Adipocyte (in vitro differentiated cells): ENCODE measurements at regions not wholly inside any gene's neighbourhood (a gene's known extent, or its start where the extent isn't known, plus 50 kb on each side); places are given as distances from the start of the nearest gene placed in this dataset.

Experiments
- DNase-seq: peaks from one replicate; pipeline ENCODE4 v3.0.0-alpha.2; 2015; ENCODE audit warnings: low read depth
- H3K27me3 ChIP-seq: replicated peaks from 2 replicates; pipeline ENCODE4 v1.7.0; 2013; ENCODE audit warnings: mild to moderate bottlenecking, low read length, moderate library complexity; ENCODE audit not compliant: control insufficient read depth, insufficient read depth
- H3K36me3 ChIP-seq: 2 replicates; pipeline ENCODE4 v1.7.0; 2013; ENCODE audit warnings: low read length, mild to moderate bottlenecking, moderate library complexity; ENCODE audit not compliant: control insufficient read depth, insufficient read depth, severe bottlenecking
- H3K4me1 ChIP-seq: 2 replicates; pipeline ENCODE4 v1.7.0; 2013; ENCODE audit warnings: mild to moderate bottlenecking, low read length, moderate library complexity; ENCODE audit not compliant: control insufficient read depth, insufficient read depth
- H3K4me3 ChIP-seq: 2 replicates; pipeline ENCODE4 v1.7.0; 2013; ENCODE audit warnings: mild to moderate bottlenecking, low read length, moderate library complexity
- H3K9ac ChIP-seq: 2 replicates; pipeline ENCODE4 v1.7.0; 2013; ENCODE audit warnings: mild to moderate bottlenecking, low read length, moderate library complexity
- H3K9me3 ChIP-seq: 2 replicates; pipeline ENCODE4 v1.7.0; 2013; ENCODE audit warnings: mild to moderate bottlenecking, low read length, moderate library complexity; ENCODE audit not compliant: control insufficient read depth

DNA sequence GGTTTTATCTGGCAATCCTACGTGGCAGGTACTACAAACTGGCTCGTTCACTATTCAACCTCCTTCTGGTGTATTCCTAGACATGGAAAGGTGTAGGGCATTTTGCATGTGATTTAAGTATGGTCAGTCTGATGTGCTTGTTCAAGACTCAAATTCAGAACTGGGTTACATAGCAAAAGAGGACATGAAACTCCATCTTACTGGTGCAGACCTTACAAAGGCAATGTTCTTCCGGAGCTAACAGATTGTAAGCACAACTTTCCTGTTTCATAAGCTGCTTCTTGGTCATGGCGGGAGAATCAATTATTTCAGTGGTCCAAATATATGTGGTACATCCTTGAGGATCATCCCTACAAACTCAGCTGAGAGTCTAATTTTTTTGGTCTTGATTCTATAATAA, 703.4 kb downstream of the EPM2A start:
- no peak for DNase-seq
- H3K36me3 ChIP-seq = no peaks in the 10 kb centered on the region
- H3K4me1 ChIP-seq = peaks cover 13% of the 10 kb centered on the region
- H3K9me3 ChIP-seq = no peaks in the 10 kb centered on the region
- H3K9ac ChIP-seq = no peak overlapping the region
- no peaks in the 10 kb centered on the region for H3K27me3 ChIP-seq
- no peak overlapping the region for H3K4me3 ChIP-seq

DNA sequence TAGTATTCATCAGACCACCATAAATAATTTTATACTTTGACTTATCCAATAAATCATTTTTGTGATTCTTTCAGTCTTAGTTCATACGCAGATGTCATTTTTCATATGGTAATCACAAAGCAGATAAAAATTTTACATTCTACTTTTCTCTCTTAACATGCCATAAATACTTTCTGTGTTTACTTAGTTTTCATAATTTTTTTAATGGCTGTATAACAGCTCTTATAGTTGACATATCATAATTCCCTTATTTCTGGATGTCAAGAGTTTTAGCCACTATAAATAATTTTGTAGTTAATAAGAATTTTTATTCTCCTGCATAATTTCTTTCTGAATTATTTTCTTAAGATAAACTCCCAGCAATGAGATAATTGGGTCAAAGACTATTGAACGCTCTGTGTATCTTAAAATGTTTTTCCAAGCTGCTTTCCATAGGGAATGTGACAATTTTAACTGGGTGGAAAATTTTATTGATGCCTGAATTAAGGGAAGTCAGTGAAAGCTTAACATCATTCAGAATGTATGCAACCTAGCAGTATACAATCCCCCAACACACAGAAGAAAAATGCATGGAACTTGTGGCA, 702.7 kb downstream of the EPM2A start:
- Histone ChIP-seq H3K27me3 (no peaks in the 10 kb centered on the region), H3K36me3 (no peaks in the 10 kb centered on the region), H3K9me3 (no peaks in the 10 kb centered on the region), H3K9ac (no peak overlapping the region), H3K4me1 (peaks cover 13% of the 10 kb centered on the region), H3K4me3 (no peak overlapping the region)
- DNase-seq = no peak

DNA sequence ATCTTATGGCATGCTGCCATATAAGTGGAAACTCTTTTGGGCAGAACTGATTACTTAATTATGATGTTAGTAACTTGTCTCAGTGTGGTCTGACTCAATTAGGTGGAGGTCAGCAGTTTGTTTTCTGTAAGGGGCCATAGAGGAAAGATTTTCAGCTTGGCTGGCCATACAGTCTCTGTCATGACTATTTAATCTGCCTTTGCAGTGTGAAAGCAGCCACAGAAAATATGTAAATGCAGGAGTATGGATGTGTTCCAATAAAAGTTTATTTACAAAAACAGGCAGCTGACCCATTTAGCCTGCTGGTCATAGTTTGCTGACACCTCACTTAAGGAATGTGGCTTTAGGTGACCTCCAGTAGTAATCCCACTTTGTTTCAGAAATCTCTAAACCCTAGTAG, 700.7 kb downstream of the EPM2A start:
- Histone ChIP-seq H3K27me3 (no peaks in the 10 kb centered on the region), H3K36me3 (no peaks in the 10 kb centered on the region), H3K4me3 (no peak overlapping the region), H3K9me3 (no peaks in the 10 kb centered on the region), H3K4me1 (peaks cover 13% of the 10 kb centered on the region), H3K9ac (no peak overlapping the region)
- peak; percentile 19 for DNase-seq

DNA sequence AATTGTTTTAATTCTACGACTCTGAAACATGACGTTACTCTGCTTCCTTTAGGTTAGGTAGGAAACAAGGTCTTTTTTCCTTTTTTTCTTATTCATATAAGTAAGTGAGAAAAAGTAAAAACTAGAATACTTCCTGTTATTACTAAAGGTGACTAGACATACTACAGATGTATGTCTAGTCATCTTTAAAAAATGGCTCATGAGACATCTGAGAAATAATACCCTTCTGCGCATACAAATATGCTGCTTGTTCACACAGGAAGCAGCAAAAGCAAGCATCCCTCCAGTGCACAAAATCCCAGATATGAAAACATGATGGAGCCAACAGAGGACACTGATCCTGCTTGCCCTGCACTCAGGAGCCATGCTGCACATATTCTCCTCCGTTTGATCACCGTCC, 699.1 kb downstream of the EPM2A start:
- Histone ChIP-seq H3K27me3 (no peaks in the 10 kb centered on the region), H3K4me1 (peaks cover 6% of the 10 kb centered on the region), H3K36me3 (no peaks in the 10 kb centered on the region), H3K9ac (no peak overlapping the region), H3K9me3 (no peaks in the 10 kb centered on the region), H3K4me3 (no peak overlapping the region)
- DNase-seq = no peak

DNA sequence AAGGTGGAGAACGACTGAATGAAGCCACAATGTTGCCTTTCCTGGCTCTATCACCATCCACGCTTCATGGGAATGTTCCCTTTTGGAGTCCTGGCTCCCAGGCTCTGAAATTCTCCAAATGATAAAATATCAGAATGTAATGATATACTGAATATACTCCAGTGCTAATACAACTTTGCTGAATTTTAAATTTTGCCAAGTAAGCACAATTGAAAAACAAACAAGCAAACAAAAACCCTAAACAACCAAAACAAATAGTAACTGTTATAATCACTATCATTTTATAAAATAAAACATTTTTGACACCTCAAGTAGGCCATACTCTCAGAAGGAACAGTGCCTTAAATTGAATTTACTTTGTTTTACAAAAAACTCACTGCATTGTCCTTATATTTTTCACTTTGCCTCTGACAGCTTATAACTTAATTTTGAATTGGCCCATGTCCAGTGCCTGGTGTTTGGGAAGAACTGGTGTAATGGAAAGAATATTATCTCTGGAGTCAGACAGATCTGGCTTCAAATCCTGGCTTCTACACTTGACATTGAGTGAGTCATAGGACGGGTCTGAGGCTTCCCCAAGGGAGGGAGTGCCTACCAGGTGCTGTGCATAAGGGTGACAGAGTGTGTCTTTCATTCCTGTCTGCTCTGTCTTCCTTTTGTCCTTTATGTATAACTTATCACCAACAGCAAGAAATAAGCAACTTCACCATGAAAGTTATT, 698.3 kb downstream of the EPM2A start:
- no peak overlapping the region for H3K4me3 ChIP-seq
- H3K4me1 ChIP-seq = peaks cover 3% of the 10 kb centered on the region
- H3K27me3 ChIP-seq = no peaks in the 10 kb centered on the region
- DNase-seq = no peak
- no peak overlapping the region for H3K9ac ChIP-seq
- H3K36me3 ChIP-seq = no peaks in the 10 kb centered on the region
- H3K9me3 ChIP-seq = no peaks in the 10 kb centered on the region

DNA sequence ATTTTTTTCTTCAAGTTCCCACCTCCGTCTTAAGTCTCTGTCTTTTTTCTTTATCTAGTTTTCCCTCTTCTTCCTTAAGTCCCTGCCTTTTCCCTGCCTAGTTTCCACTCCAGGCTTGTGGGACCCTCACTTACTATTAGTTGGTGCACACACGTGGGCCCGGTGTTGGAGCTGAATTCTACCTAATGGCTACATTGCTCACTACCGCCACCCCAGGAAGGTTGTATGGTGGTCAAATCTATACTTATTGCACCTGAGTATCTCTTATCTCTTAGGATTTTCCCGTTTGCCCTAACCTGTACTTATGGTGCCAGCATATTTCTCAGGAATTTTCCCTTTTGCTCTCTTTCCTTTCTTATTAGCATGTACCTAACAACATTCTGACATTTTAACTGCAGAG, 692.8 kb downstream of the EPM2A start:
- no peaks in the 10 kb centered on the region for H3K27me3 ChIP-seq
- H3K4me1 ChIP-seq = peaks cover 20% of the 10 kb centered on the region
- H3K9ac ChIP-seq = no peak overlapping the region
- no peaks in the 10 kb centered on the region for H3K9me3 ChIP-seq
- H3K4me3 ChIP-seq = no peak overlapping the region
- no peaks in the 10 kb centered on the region for H3K36me3 ChIP-seq
- DNase-seq = no peak

DNA sequence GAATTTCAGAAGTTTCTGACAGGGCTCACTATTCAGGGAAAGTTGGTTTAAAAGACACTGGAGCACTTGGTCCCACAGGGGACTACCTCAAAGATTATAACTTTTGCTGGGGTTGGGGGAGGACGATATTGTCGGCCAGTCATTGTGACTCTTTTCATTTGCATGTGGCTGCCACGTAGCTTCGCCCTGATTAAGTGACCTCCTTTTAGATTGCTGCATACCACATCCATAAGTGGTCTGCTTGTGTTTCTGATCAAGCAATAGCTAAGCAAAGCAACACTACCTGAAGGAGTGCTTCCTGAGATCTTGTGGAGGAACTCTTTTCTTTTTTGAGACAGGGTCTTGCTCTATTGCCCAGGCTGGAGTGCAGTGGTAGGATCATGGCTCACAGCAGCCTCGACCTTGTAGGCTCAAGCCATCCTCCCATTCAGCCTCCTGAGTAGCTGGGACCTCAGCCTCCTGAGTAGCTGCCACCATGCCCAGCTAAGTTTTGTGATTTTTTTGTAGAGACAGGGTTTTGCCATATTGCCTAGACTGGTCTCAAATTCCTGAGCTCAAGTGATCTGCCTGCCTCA, 691.3 kb downstream of the EPM2A start:
- H3K4me3 ChIP-seq = peak overlapping the region; percentile 46
- H3K4me1 ChIP-seq = peaks cover 20% of the 10 kb centered on the region
- DNase-seq = no peak
- no peaks in the 10 kb centered on the region for H3K27me3 ChIP-seq
- no peaks in the 10 kb centered on the region for H3K36me3 ChIP-seq
- peak overlapping the region; percentile 15 for H3K9ac ChIP-seq
- no peaks in the 10 kb centered on the region for H3K9me3 ChIP-seq

DNA sequence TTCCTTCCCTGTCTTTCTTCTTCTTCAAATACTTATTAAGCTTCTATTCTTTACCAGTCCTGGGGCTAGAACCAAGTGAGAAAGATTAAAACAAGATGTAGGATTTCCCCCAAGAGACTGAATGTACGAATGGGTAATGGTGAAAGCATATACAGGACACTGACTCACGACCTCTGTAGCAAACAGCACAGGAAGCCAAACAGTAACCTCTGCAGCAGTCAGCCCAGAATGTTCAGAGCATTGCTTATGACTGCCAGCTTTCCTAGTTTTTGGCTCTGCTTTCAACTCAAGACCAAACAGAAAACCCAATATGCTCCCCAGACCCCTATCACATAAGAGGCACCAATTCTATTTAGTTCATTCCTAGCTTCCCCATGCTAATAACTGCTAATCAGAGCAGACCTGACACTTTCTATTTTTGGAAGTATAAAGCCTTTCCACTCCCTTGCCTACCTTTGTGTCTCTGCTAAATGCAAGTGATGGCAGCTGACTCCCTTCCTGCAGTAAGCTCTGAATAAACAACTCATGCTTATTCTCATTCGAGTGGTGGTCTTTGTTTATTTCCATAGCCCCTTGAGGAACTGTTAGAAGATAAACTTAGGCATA, 690.6 kb downstream of the EPM2A start:
- Histone ChIP-seq H3K4me1 (peaks cover 20% of the 10 kb centered on the region), H3K9ac (peak overlapping the region; percentile 15), H3K4me3 (peak overlapping the region; percentile 46), H3K27me3 (no peaks in the 10 kb centered on the region), H3K36me3 (no peaks in the 10 kb centered on the region), H3K9me3 (no peaks in the 10 kb centered on the region)
- peak; percentile 82 for DNase-seq

DNA sequence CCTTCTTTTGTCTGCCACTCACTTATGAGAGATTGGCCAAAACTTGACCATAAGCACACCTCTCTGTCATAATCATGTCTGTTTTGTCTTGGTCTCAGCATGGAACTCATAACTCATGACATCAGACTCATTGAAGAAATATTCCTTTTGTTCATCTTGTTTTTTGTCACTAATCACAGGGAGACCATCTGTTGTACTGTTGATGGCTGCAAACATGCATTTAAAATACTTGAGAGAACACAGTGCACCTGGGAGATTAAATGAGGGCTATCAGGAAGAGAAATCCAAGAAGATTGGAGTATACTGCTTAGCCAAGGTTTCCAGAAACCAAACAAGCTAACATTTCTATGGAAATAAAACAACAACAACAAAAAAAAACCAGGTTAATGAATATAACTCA, 689.7 kb downstream of the EPM2A start:
- H3K9me3 ChIP-seq = no peaks in the 10 kb centered on the region

DNA sequence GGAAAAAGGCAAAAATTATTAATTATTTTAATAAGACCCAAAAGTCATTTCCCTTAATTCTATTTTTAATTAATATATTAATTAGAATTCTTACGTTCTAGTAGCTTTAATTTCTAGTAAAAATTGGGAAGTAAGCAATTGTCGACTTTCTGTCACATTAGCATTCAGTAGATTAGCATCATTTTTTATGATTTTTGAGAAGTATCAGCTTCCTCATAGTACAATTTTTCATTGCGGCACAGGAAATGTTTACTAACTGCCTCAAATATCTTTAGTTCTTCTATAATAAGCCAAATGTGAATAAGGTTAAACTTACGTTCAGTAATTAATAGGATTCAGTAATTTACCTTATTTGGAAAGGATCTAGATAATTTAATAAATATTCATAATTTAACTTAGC, 687.4 kb downstream of the EPM2A start:
- H3K9ac ChIP-seq = no peak overlapping the region
- H3K4me3 ChIP-seq = no peak overlapping the region
- H3K27me3 ChIP-seq = no peaks in the 10 kb centered on the region
- H3K36me3 ChIP-seq = no peaks in the 10 kb centered on the region
- no peak for DNase-seq
- no peaks in the 10 kb centered on the region for H3K9me3 ChIP-seq
- peaks cover 29% of the 10 kb centered on the region for H3K4me1 ChIP-seq

More for the DNA sequence above, 689.7 kb downstream of the EPM2A start:
- no peak overlapping the region for H3K4me3 ChIP-seq
- DNase-seq = no peak
- H3K27me3 ChIP-seq = no peaks in the 10 kb centered on the region
- no peaks in the 10 kb centered on the region for H3K36me3 ChIP-seq
- H3K4me1 ChIP-seq = peaks cover 20% of the 10 kb centered on the region
- no peak overlapping the region for H3K9ac ChIP-seq

DNA sequence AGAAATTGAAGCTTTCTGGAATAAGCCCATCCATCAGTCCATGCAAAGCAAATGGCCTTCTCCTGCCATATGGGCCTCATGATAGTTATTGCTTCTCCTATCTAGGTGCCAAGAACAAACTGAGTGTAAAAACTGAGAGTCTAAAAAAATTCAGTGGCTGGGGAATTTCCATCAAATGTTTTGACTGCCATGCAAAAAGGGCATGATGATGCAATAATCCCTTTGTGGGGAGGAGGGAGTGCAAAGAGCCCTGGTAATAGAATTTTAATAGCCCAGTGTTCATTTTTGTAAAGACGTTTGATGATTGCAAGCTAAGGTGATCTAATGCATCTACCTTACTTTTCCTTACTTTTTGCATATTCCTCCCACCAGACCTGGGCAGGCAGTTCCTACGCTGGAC, 683.7 kb downstream of the EPM2A start:
- Histone ChIP-seq H3K36me3 (no peaks in the 10 kb centered on the region), H3K9me3 (no peaks in the 10 kb centered on the region), H3K4me1 (peaks cover 9% of the 10 kb centered on the region), H3K4me3 (no peak overlapping the region), H3K9ac (no peak overlapping the region), H3K27me3 (no peaks in the 10 kb centered on the region)
- DNase-seq = peak; percentile 54
